PC-3 (cell line): ENCODE measurements at regions not wholly inside any gene's neighbourhood (a gene's known extent, or its start where the extent isn't known, plus 50 kb on each side); places are given as distances from the start of the nearest gene placed in this dataset.

Source experiments
- ATAC-seq: fragments of 200-7000 bp; cut with Tn5 transposase; 2 replicates; pipeline ENCODE4 v1.9.1; 2020; ENCODE audit warnings: mild to moderate bottlenecking, moderate library complexity
- BruUV-seq: library from RNA; stranded (reverse); fragments of 400-500 nt; replicated peaks from 2 replicates; lab custom pipeline; 2021; lab: Mats Ljungman, UMichigan
- CTCF ChIA-PET: fragments of 300-600 bp; sonication (Branson Sonifier 250); formaldehyde crosslinking; loops from one replicate; lab custom pipeline; 2022; ENCODE audit warnings: antibody characterized with exemption; lab: Charles Lee
- POLR2A ChIA-PET: fragments of 300-600 bp; sonication (Branson Sonifier 250); formaldehyde crosslinking; loops from one replicate; lab custom pipeline; 2022; ENCODE audit warnings: antibody characterized with exemption; ENCODE audit not compliant: unreplicated experiment; lab: Charles Lee
- DNase-seq: peaks from one replicate; pipeline ENCODE4 v3.0.0-alpha.2; 2015
- H2AFZ ChIP-seq: fragments of 300-600 bp; sonication (generic); 2 replicates; pipeline ENCODE4 v1.6.0; 2016; ENCODE audit warnings: antibody characterized with exemption, low read length
- H3F3A ChIP-seq: fragments of 300-600 bp; sonication (generic); one replicate; pipeline ENCODE4 v1.6.0; 2017; ENCODE audit warnings: antibody characterized with exemption, low read length, control low read depth, mild to moderate bottlenecking; ENCODE audit not compliant: unreplicated experiment
- H3K27ac ChIP-seq: fragments of 300-600 bp; sonication (generic); 2 replicates; pipeline ENCODE4 v1.5.1; 2016; ENCODE audit warnings: mild to moderate bottlenecking, low read length
- H3K27me3 ChIP-seq: fragments of 300-600 bp; sonication (generic); 2 replicates; pipeline ENCODE4 v1.6.1; 2016; ENCODE audit warnings: low read length, mixed read lengths
- H3K36me3 ChIP-seq: fragments of 300-600 bp; sonication (generic); 2 replicates; pipeline ENCODE4 v1.6.1; 2016; ENCODE audit warnings: low read depth, mixed run types, low read length, mixed read lengths
- H3K4me1 ChIP-seq: fragments of 300-600 bp; sonication (generic); 2 replicates; pipeline ENCODE4 v1.5.1; 2016; ENCODE audit warnings: low read length; ENCODE audit not compliant: insufficient read depth
- H3K4me2 ChIP-seq: fragments of 300-600 bp; sonication (generic); 2 replicates; pipeline ENCODE4 v1.6.0; 2016; ENCODE audit warnings: low read length
- H3K4me3 ChIP-seq: fragments of 300-600 bp; sonication (generic); 2 replicates; pipeline ENCODE4 v1.5.1; 2016; ENCODE audit warnings: mild to moderate bottlenecking, low read length, mixed read lengths
- H3K79me2 ChIP-seq: fragments of 300-600 bp; sonication (generic); 2 replicates; pipeline ENCODE4 v1.6.1; 2017; ENCODE audit warnings: low read length, mixed read lengths
- H3K9ac ChIP-seq: fragments of 300-600 bp; sonication (generic); 2 replicates; pipeline ENCODE4 v1.6.0; 2016; ENCODE audit warnings: mild to moderate bottlenecking, low read length
- H3K9me2 ChIP-seq: fragments of 300-600 bp; sonication (generic); replicated peaks from 2 replicates; pipeline ENCODE4 v1.6.1; 2016; ENCODE audit warnings: mixed run types, low read length, mixed read lengths
- H3K9me3 ChIP-seq: fragments of 300-600 bp; sonication (generic); 2 replicates; pipeline ENCODE4 v1.6.1; 2016; ENCODE audit warnings: low read length, mixed read lengths
- H4K20me1 ChIP-seq: fragments of 300-600 bp; sonication (generic); 2 replicates; pipeline ENCODE4 v1.6.1; 2016; ENCODE audit warnings: low read length, mixed read lengths
- CTCF ChIP-seq: fragments of 300-600 bp; sonication (generic); conservative IDR thresholded peaks from 2 replicates; pipeline ENCODE4 v1.5.1; 2017; ENCODE audit warnings: antibody characterized with exemption, low read depth, mild to moderate bottlenecking, low read length
- EZH2 ChIP-seq: fragments of 300-600 bp; sonication (generic); IDR thresholded peaks from one replicate; pipeline ENCODE4 v1.6.1; 2017; ENCODE audit warnings: antibody characterized with exemption, mild to moderate bottlenecking, low read length; ENCODE audit not compliant: unreplicated experiment
- EZH2phosphoT487 ChIP-seq: fragments of 300-600 bp; sonication (generic); IDR thresholded peaks from 2 replicates; pipeline ENCODE4 v1.6.1; 2018; ENCODE audit warnings: mild to moderate bottlenecking, antibody characterized with exemption, low read length, borderline replicate concordance
- intact Hi-C: fragments of 100-400 bp; cut with micrococcal nuclease; formaldehyde crosslinking; loops from 2 replicates; pipeline ENCODE4 v1.9.0; 2023

- intact Hi-C loops, result no loop called here
- DNase-seq, result peak; percentile 89
- CTCF ChIA-PET, result interaction anchor here (0.6 to 1.6 kb wide), 2 partner anchors 134 to 135 kb away, joined by 3 to 6 read pairs; no protein-coding TSS in a partner anchor
- no peak for TF ChIP-seq CTCF
- no peak for TF ChIP-seq EZH2phosphoT487
- no peak for TF ChIP-seq EZH2
- peak; percentile 95 for ATAC-seq
- POLR2A ChIA-PET, result interaction anchor here (0.6 kb wide), 1 partner anchor 138 kb away, joined by 4 read pairs; no protein-coding TSS in a partner anchor
- no peaks in the 10 kb centered on the region for H3K9me3 ChIP-seq
- H3K36me3 ChIP-seq, result no peaks in the 10 kb centered on the region
- peak overlapping the region; percentile 44 for H3K9ac ChIP-seq
- peak overlapping the region; percentile 80 for H3K4me2 ChIP-seq
- H3K4me3 ChIP-seq, result peak overlapping the region; percentile 59
- peaks cover 23% of the 10 kb centered on the region for H3K4me1 ChIP-seq
- H3F3A ChIP-seq, result no peaks in the 10 kb centered on the region
- H3K27ac ChIP-seq, result peak overlapping the region; percentile 89
- no peaks in the 10 kb centered on the region for H4K20me1 ChIP-seq
- BruUV-seq, result no TSS peak
- H3K79me2 ChIP-seq, result no peaks in the 10 kb centered on the region
- peak overlapping the region; percentile 87 for H2AFZ ChIP-seq
- H3K9me2 ChIP-seq, result no peaks in the 10 kb centered on the region
- no peaks in the 10 kb centered on the region for H3K27me3 ChIP-seq
These were observed 57.3 kb upstream of the PPP2R3A start for GRCh38 chr3:135908225-135908624.

- no peak for TF ChIP-seq EZH2
- DNase-seq (peak; percentile 9), ATAC-seq (no peak)
- peaks cover 23% of the 10 kb centered on the region for H3K4me1 ChIP-seq
- no peak overlapping the region; the same call in 1 of the 2 replicates for H3K4me3 ChIP-seq
- no peaks in the 10 kb centered on the region for H3F3A ChIP-seq
- no peak overlapping the region for H3K9ac ChIP-seq
- peak overlapping the region; percentile 80 for H3K4me2 ChIP-seq
- peak overlapping the region; percentile 87 for H2AFZ ChIP-seq
- ChIA-PET POLR2A (no interaction called here), CTCF (interaction anchor here (0.6 kb wide), 1 partner anchor 134 kb away, joined by 3 read pairs; no protein-coding TSS in a partner anchor)
- H3K36me3 ChIP-seq, result no peaks in the 10 kb centered on the region
- no peaks in the 10 kb centered on the region for H3K79me2 ChIP-seq
- no peaks in the 10 kb centered on the region for H3K9me3 ChIP-seq
- no peaks in the 10 kb centered on the region for H3K27me3 ChIP-seq
- intact Hi-C loops, result no loop called here
- H4K20me1 ChIP-seq, result no peaks in the 10 kb centered on the region
- H3K9me2 ChIP-seq, result no peaks in the 10 kb centered on the region
- BruUV-seq, result no TSS peak
- H3K27ac ChIP-seq, result peak overlapping the region; percentile 29
These were observed 56.8 kb upstream of the PPP2R3A start for GRCh38 chr3:135908737-135909136.

GRCh38 chr3:135911110-135911509, 54.4 kb upstream of the PPP2R3A start:
- no peak overlapping the region for H3K9ac ChIP-seq
- no peak overlapping the region for H2AFZ ChIP-seq
- H3K4me2 ChIP-seq, result no peak overlapping the region
- no peak for ATAC-seq
- H3K4me3 ChIP-seq, result no peak overlapping the region
- H3K27me3 ChIP-seq, result no peaks in the 10 kb centered on the region
- no peaks in the 10 kb centered on the region for H4K20me1 ChIP-seq
- no peaks in the 10 kb centered on the region for H3K9me2 ChIP-seq
- CTCF ChIA-PET, result no interaction called here
- POLR2A ChIA-PET, result no interaction called here
- peaks cover 23% of the 10 kb centered on the region for H3K4me1 ChIP-seq
- H3K9me3 ChIP-seq, result no peaks in the 10 kb centered on the region
- H3K27ac ChIP-seq, result no peak overlapping the region
- no peaks in the 10 kb centered on the region for H3F3A ChIP-seq
- BruUV-seq, result no TSS peak
- H3K79me2 ChIP-seq, result no peaks in the 10 kb centered on the region
- intact Hi-C loops, result no loop called here
- no peak for DNase-seq
- no peaks in the 10 kb centered on the region for H3K36me3 ChIP-seq
- no peak for TF ChIP-seq CTCF
- no peak for TF ChIP-seq EZH2
- TF ChIP-seq EZH2phosphoT487, result no peak
